Liver (tissue), 8 donors: ENCODE measurements at regions not wholly inside any gene's neighbourhood (a gene's known extent, or its start where the extent isn't known, plus 50 kb on each side); places are given as distances from the start of the nearest gene placed in this dataset.

Experiments used
- DNase-seq: peaks from one replicate; pipeline ENCODE4 v3.0.0-alpha.2; 2017; ENCODE audit warnings: low spot score
- H3K27ac ChIP-seq, 2 donors: one replicate each; pipeline ENCODE4 v1.7.0; 2013; ENCODE audit warnings: inconsistent platforms in 2 of 2, low read length in 2 of 2, control low read depth in 1 of 2, low read depth in 1 of 2, mild to moderate bottlenecking in 1 of 2
- H3K27me3 ChIP-seq, 4 donors: one replicate each; pipeline versions ENCODE4 v1.6.1 to v1.7.0; 2013; ENCODE audit warnings: low read length in 3 of 4, inconsistent platforms in 1 of 4, mild to moderate bottlenecking in 1 of 4, moderate library complexity in 1 of 4; ENCODE audit not compliant: control insufficient read depth in 4 of 4, insufficient read depth in 4 of 4
- H3K36me3 ChIP-seq, 4 donors: one replicate each; pipeline versions ENCODE4 v1.6.1 to v1.7.0; 2013; ENCODE audit warnings: low read length in 3 of 4, mild to moderate bottlenecking in 3 of 4, low read depth in 1 of 4, moderate library complexity in 1 of 4; ENCODE audit not compliant: control insufficient read depth in 4 of 4, insufficient read depth in 3 of 4
- H3K4me1 ChIP-seq, 4 donors: one replicate each; pipeline versions ENCODE4 v1.6.1 to v1.7.0; 2013; ENCODE audit warnings: low read length in 3 of 4, mild to moderate bottlenecking in 3 of 4, moderate library complexity in 1 of 4; ENCODE audit not compliant: control insufficient read depth in 4 of 4, insufficient read depth in 4 of 4
- H3K4me3 ChIP-seq, 3 donors: one replicate each; pipeline versions ENCODE4 v1.6.1 to v1.7.0; 2013; ENCODE audit warnings: low read length in 3 of 3, control low read depth in 1 of 3, low read depth in 1 of 3, mild to moderate bottlenecking in 1 of 3
- H3K9ac ChIP-seq, 2 donors: one replicate each; pipeline ENCODE4 v1.7.0; 2013; ENCODE audit warnings: low read length in 2 of 2, mild to moderate bottlenecking in 2 of 2, moderate library complexity in 2 of 2, control low read depth in 1 of 2, low read depth in 1 of 2
- H3K9me3 ChIP-seq, 4 donors: one replicate each; pipeline versions ENCODE4 v1.6.1 to v1.7.0; 2013; ENCODE audit warnings: low read length in 3 of 4; ENCODE audit not compliant: control insufficient read depth in 4 of 4
- FOXA1 ChIP-seq: IDR thresholded peaks from 2 replicates; pipeline ENCODE4 v1.6.1; 2016; ENCODE audit warnings: antibody characterized with exemption
- FOXA2 ChIP-seq: IDR thresholded peaks from 2 replicates; pipeline ENCODE4 v1.6.1; 2016; ENCODE audit warnings: antibody characterized with exemption
- GABPA ChIP-seq, 2 donors: IDR thresholded peaks in 1 of 2; conservative IDR thresholded peaks in 1 of 2; 2 replicates each; pipeline ENCODE4 v1.6.1; 2016; ENCODE audit warnings: antibody characterized with exemption in 2 of 2, mild to moderate bottlenecking in 1 of 2, moderate library complexity in 1 of 2
- HNF4A ChIP-seq, 2 donors: conservative IDR thresholded peaks; 2 replicates each; pipeline ENCODE4 v1.6.1; 2016; ENCODE audit warnings: antibody characterized with exemption in 2 of 2, mild to moderate bottlenecking in 2 of 2
- HNF4G ChIP-seq: IDR thresholded peaks from 2 replicates; pipeline ENCODE4 v1.6.1; 2016; ENCODE audit warnings: antibody characterized with exemption
- JUND ChIP-seq, 2 donors: IDR thresholded peaks; 2 replicates each; pipeline ENCODE4 v1.6.1; 2016; ENCODE audit warnings: antibody characterized with exemption in 2 of 2
- MAX ChIP-seq: IDR thresholded peaks from 2 replicates; pipeline ENCODE4 v1.6.1; 2016; ENCODE audit warnings: antibody characterized with exemption
- NR2F2 ChIP-seq: IDR thresholded peaks from 2 replicates; pipeline ENCODE4 v1.6.1; 2016; ENCODE audit warnings: antibody characterized with exemption
- RXRA ChIP-seq, 2 donors: IDR thresholded peaks; 2 replicates each; pipeline ENCODE4 v1.6.1; 2017 to 2018; ENCODE audit warnings: antibody characterized with exemption in 2 of 2, mild to moderate bottlenecking in 1 of 2
- SP1 ChIP-seq: IDR thresholded peaks from 2 replicates; pipeline ENCODE4 v1.6.1; 2018; ENCODE audit warnings: antibody characterized with exemption, mild to moderate bottlenecking
- TAF1 ChIP-seq: conservative IDR thresholded peaks from 2 replicates; pipeline ENCODE4 v1.6.1; 2016; ENCODE audit warnings: antibody characterized with exemption, mild to moderate bottlenecking
- YY1 ChIP-seq: IDR thresholded peaks from 2 replicates; pipeline ENCODE4 v1.6.1; 2016; ENCODE audit warnings: antibody characterized with exemption, mild to moderate bottlenecking
- WGBS: extraction: QIAGEN DNeasy Blood & Tissue Kit; methylation state at CpG from one replicate; pipeline ENCODE4 v1.1.7; 2013; 5-methylcytosine and 5-hydroxymethylcytosine counted together
- TF ChIP-seq, protein P1 (sequence below): IDR thresholded peaks from 2 replicates; pipeline ENCODE4 v1.6.1; 2016; ENCODE audit warnings: antibody characterized with exemption
- TF ChIP-seq, protein P2 (sequence below): IDR thresholded peaks from 2 replicates; pipeline ENCODE4 v1.6.1; 2016; ENCODE audit warnings: antibody characterized with exemption
- TF ChIP-seq, protein P3 (sequence below): fragments of 150-350 bp; IDR thresholded peaks from 2 replicates; pipeline ENCODE4 v1.5.1; 2017; ENCODE audit warnings: improper control_type of control experiment, low read depth, low read length; ENCODE audit not compliant: missing input control
- TF ChIP-seq, protein P4 (sequence below): IDR thresholded peaks from 2 replicates; pipeline ENCODE4 v1.6.1; 2016; ENCODE audit warnings: antibody characterized with exemption, mild to moderate bottlenecking
- donor health status: healthy.
- donor health status: healthy.
- donor health status: healthy.
- donor health status: healthy.
- donor health status: healthy.

DNA sequence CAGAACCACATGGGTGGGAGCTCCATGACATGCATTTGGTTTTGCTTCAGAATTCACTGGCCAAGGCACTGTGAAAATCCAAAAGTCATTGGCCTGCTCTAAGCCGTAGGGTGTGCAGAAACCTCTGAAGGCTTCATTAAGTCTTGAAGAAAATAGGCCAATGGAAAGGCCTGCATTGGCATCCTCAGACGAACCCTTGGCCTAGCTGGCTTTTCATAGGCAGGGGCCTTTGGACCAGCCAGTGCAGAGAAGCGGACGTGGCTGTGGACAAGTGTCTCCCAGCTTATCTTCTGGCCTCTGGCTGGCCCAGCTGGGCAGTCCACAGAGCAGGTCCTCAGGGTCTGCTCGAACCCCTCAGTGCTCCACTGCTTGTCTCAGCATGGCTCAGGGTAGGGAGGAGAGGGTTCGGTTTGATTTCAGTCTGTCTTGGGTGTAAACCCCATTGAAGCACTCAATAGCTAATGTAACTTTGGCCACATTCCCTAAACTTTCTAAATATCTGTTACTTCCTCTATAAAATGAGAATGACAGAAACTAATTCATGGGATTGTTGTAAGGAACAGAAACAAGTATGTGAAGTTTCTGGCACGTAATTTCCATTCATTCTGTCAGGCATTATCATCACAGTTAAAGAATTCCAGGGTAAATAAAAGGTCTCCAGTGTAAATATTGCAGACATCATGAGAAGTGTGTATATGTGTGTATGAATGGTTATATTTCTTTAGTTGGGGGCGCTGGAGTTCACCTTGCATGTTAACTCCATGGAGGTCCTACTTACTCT is 125.5 kb downstream of the TFCP2L1 start:
- Histone ChIP-seq H3K4me3 (no peak overlapping the region), H3K36me3 (no peaks in the 10 kb centered on the region), H3K27ac (no peak overlapping the region), H3K9me3 (peaks cover 0 to 12% (median 3%) of the 10 kb centered on the region in 4 donors), H3K4me1 (no peaks in the 10 kb centered on the region), H3K27me3 (no peaks in the 10 kb centered on the region), H3K9ac (no peak overlapping the region)
- no peak for DNase-seq
- WGBS = 86% methylated on average over 8 of the region's 8 CpGs
- TF ChIP-seq YY1 = no peak
- TF ChIP-seq, protein P1, sequence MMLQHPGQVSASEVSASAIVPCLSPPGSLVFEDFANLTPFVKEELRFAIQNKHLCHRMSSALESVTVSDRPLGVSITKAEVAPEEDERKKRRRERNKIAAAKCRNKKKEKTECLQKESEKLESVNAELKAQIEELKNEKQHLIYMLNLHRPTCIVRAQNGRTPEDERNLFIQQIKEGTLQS = no peak
- TF ChIP-seq, protein P2, sequence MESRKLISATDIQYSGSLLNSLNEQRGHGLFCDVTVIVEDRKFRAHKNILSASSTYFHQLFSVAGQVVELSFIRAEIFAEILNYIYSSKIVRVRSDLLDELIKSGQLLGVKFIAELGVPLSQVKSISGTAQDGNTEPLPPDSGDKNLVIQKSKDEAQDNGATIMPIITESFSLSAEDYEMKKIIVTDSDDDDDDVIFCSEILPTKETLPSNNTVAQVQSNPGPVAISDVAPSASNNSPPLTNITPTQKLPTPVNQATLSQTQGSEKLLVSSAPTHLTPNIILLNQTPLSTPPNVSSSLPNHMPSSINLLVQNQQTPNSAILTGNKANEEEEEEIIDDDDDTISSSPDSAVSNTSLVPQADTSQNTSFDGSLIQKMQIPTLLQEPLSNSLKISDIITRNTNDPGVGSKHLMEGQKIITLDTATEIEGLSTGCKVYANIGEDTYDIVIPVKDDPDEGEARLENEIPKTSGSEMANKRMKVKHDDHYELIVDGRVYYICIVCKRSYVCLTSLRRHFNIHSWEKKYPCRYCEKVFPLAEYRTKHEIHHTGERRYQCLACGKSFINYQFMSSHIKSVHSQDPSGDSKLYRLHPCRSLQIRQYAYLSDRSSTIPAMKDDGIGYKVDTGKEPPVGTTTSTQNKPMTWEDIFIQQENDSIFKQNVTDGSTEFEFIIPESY = no peak
- no peak for TF ChIP-seq JUND (IDR thresholded peaks at IDR 0.05)
- TF ChIP-seq, protein P3, sequence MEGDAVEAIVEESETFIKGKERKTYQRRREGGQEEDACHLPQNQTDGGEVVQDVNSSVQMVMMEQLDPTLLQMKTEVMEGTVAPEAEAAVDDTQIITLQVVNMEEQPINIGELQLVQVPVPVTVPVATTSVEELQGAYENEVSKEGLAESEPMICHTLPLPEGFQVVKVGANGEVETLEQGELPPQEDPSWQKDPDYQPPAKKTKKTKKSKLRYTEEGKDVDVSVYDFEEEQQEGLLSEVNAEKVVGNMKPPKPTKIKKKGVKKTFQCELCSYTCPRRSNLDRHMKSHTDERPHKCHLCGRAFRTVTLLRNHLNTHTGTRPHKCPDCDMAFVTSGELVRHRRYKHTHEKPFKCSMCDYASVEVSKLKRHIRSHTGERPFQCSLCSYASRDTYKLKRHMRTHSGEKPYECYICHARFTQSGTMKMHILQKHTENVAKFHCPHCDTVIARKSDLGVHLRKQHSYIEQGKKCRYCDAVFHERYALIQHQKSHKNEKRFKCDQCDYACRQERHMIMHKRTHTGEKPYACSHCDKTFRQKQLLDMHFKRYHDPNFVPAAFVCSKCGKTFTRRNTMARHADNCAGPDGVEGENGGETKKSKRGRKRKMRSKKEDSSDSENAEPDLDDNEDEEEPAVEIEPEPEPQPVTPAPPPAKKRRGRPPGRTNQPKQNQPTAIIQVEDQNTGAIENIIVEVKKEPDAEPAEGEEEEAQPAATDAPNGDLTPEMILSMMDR = no peak
- no peak for TF ChIP-seq TAF1
- no peak for TF ChIP-seq RXRA (IDR thresholded peaks at IDR 0.05)
- no peak for TF ChIP-seq SP1
- TF ChIP-seq HNF4A (conservative IDR thresholded peaks at IDR 0.05) = no peak
- no peak for TF ChIP-seq FOXA2
- no peak for TF ChIP-seq MAX
- TF ChIP-seq, protein P4, sequence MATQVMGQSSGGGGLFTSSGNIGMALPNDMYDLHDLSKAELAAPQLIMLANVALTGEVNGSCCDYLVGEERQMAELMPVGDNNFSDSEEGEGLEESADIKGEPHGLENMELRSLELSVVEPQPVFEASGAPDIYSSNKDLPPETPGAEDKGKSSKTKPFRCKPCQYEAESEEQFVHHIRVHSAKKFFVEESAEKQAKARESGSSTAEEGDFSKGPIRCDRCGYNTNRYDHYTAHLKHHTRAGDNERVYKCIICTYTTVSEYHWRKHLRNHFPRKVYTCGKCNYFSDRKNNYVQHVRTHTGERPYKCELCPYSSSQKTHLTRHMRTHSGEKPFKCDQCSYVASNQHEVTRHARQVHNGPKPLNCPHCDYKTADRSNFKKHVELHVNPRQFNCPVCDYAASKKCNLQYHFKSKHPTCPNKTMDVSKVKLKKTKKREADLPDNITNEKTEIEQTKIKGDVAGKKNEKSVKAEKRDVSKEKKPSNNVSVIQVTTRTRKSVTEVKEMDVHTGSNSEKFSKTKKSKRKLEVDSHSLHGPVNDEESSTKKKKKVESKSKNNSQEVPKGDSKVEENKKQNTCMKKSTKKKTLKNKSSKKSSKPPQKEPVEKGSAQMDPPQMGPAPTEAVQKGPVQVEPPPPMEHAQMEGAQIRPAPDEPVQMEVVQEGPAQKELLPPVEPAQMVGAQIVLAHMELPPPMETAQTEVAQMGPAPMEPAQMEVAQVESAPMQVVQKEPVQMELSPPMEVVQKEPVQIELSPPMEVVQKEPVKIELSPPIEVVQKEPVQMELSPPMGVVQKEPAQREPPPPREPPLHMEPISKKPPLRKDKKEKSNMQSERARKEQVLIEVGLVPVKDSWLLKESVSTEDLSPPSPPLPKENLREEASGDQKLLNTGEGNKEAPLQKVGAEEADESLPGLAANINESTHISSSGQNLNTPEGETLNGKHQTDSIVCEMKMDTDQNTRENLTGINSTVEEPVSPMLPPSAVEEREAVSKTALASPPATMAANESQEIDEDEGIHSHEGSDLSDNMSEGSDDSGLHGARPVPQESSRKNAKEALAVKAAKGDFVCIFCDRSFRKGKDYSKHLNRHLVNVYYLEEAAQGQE = no peak
- no peak for TF ChIP-seq GABPA (IDR thresholded peaks at IDR 0.05 in 1 of 2, conservative IDR thresholded peaks at IDR 0.05 in 1 of 2)
- TF ChIP-seq FOXA1 = no peak
- no peak for TF ChIP-seq HNF4G
- TF ChIP-seq NR2F2 = no peak
